ENCODE measurements at regions not wholly inside any gene's neighbourhood (a gene's known extent, or its start where the extent isn't known, plus 50 kb on each side); places are given as distances from the start of the nearest gene placed in this dataset.

- TF ChIP-seq CTCF (conservative IDR thresholded peaks at IDR 0.05), result no peak
- TF ChIP-seq EZH2 (IDR thresholded peaks at IDR 0.05; ENCODE audit: low read depth), result no peak
Observed at GRCh38 chr6:19391926-19392325, 445.2 kb upstream of the ID4 start.

Data from PC-9 (cell line).